Neutrophil (primary cell): ENCODE measurements at regions not wholly inside any gene's neighbourhood (a gene's known extent, or its start where the extent isn't known, plus 50 kb on each side); places are given as distances from the start of the nearest gene placed in this dataset.

Experiments used
- H3K27ac ChIP-seq: fragments of 200-600 bp; sonication (generic); 2 replicates; pipeline ENCODE4 v1.5.1; 2016; ENCODE audit warnings: mild to moderate bottlenecking, moderate library complexity
- H3K27me3 ChIP-seq: fragments of 200-600 bp; sonication (generic); 2 replicates; pipeline ENCODE4 v1.6.0; 2016; ENCODE audit warnings: mild to moderate bottlenecking
- H3K36me3 ChIP-seq: fragments of 200-600 bp; sonication (generic); 2 replicates; pipeline ENCODE4 v1.5.1; 2017
- H3K4me1 ChIP-seq, 2 experiments: fragments of 200-600 bp in 1 of 2; sonication (generic) in 1 of 2; 1 replicate in 1 of 2; 2 replicates in 1 of 2; pipeline versions ENCODE4 v1.5.1 to v1.6.1; 2013 to 2016; ENCODE audit warnings: low read depth in 1 of 2, low read length in 1 of 2, mild to moderate bottlenecking in 1 of 2, moderate library complexity in 1 of 2; ENCODE audit not compliant: control insufficient read depth in 1 of 2, insufficient read depth in 1 of 2
- H3K4me3 ChIP-seq, 2 experiments: fragments of 200-600 bp in 1 of 2; sonication (generic) in 1 of 2; 1 replicate in 1 of 2; 2 replicates in 1 of 2; pipeline ENCODE4 v1.5.1; 2013 to 2016; ENCODE audit warnings: low read depth in 1 of 2, low read length in 1 of 2, mild to moderate bottlenecking in 1 of 2, moderate library complexity in 1 of 2
- H3K9me3 ChIP-seq: fragments of 200-600 bp; sonication (generic); 2 replicates; pipeline ENCODE4 v1.5.1; 2016
- CTCF ChIP-seq: fragments of 200-600 bp; sonication (generic); IDR thresholded peaks from 2 replicates; pipeline ENCODE4 v1.5.1; 2016; ENCODE audit warnings: antibody characterized with exemption

GRCh38 chr4:26261405-26261804, 59.4 kb upstream of the RBPJ start:
- no peaks in the 10 kb centered on the region for H3K36me3 ChIP-seq
- H3K9me3 ChIP-seq: no peaks in the 10 kb centered on the region
- no peak for TF ChIP-seq CTCF
- H3K4me3 ChIP-seq: no peak overlapping the region
- H3K27me3 ChIP-seq: no peaks in the 10 kb centered on the region
- peak overlapping the region; percentile 79 for H3K27ac ChIP-seq
- H3K4me1 ChIP-seq: peaks cover 76 to 84% of the 10 kb centered on the region in 2 experiments

GRCh38 chr4:26263165-26263564, 57.6 kb upstream of the RBPJ start:
- H3K9me3 ChIP-seq: no peaks in the 10 kb centered on the region
- H3K4me3 ChIP-seq: no peak overlapping the region
- H3K27ac ChIP-seq: peak overlapping the region; percentile 79
- H3K27me3 ChIP-seq: no peaks in the 10 kb centered on the region
- H3K4me1 ChIP-seq: peaks cover 73 to 83% of the 10 kb centered on the region in 2 experiments
- no peaks in the 10 kb centered on the region for H3K36me3 ChIP-seq
- no peak for TF ChIP-seq CTCF

- no peak overlapping the region for H3K27ac ChIP-seq
- peaks cover 73 to 83% of the 10 kb centered on the region in 2 experiments for H3K4me1 ChIP-seq
- no peak for TF ChIP-seq CTCF
- H3K27me3 ChIP-seq: no peaks in the 10 kb centered on the region
- no peaks in the 10 kb centered on the region for H3K36me3 ChIP-seq
- no peak overlapping the region for H3K4me3 ChIP-seq
- H3K9me3 ChIP-seq: no peaks in the 10 kb centered on the region
Measured at GRCh38 chr4:26264109-26264508, 56.7 kb upstream of the RBPJ start.

- Histone ChIP-seq H3K27me3 (no peaks in the 10 kb centered on the region), H3K9me3 (no peaks in the 10 kb centered on the region), H3K4me3 (no peak overlapping the region), H3K4me1 (peaks cover 72 to 80% of the 10 kb centered on the region in 2 experiments), H3K27ac (peak overlapping the region; percentile 77), H3K36me3 (no peaks in the 10 kb centered on the region)
- TF ChIP-seq CTCF: no peak
Measured at GRCh38 chr4:26267087-26267486, 53.7 kb upstream of the RBPJ start.

- no peaks in the 10 kb centered on the region for H3K9me3 ChIP-seq
- peak overlapping the region in 1 of 2 experiments; percentile 20 for H3K4me3 ChIP-seq
- H3K36me3 ChIP-seq: no peaks in the 10 kb centered on the region
- peaks cover 75 to 81% of the 10 kb centered on the region in 2 experiments for H3K4me1 ChIP-seq
- H3K27ac ChIP-seq: peak overlapping the region; percentile 77
- no peaks in the 10 kb centered on the region for H3K27me3 ChIP-seq
- no peak for TF ChIP-seq CTCF
Measured at GRCh38 chr4:26268246-26268645, 52.6 kb upstream of the RBPJ start.

- no peaks in the 10 kb centered on the region for H3K36me3 ChIP-seq
- H3K27ac ChIP-seq: peak overlapping the region; percentile 77
- TF ChIP-seq CTCF: no peak
- no peaks in the 10 kb centered on the region for H3K9me3 ChIP-seq
- H3K4me1 ChIP-seq: peaks cover 82 to 86% of the 10 kb centered on the region in 2 experiments
- H3K4me3 ChIP-seq: peak overlapping the region in 1 of 2 experiments; percentile 20
- no peaks in the 10 kb centered on the region for H3K27me3 ChIP-seq
Measured at GRCh38 chr4:26269038-26269437, 51.8 kb upstream of the RBPJ start.
